GM18951 (cell line): ENCODE measurements at regions not wholly inside any gene's neighbourhood (a gene's known extent, or its start where the extent isn't known, plus 50 kb on each side); places are given as distances from the start of the nearest gene placed in this dataset.

Source experiments
- POLR2A ChIP-seq: IDR thresholded peaks from 4 replicates; pipeline ENCODE4 v1.6.1; 2011; ENCODE audit warnings: mild to moderate bottlenecking; ENCODE audit not compliant: insufficient read length, insufficient read depth; ENCODE audit errors: extremely low read depth
- in situ Hi-C: fragments of 300-500 bp; cut with MboI; formaldehyde crosslinking; loops from one replicate; pipeline ENCODE4 v1.12.0; 2022; ENCODE audit warnings: low sequenced_read_pairs, mixed read lengths, inconsistent platforms; ENCODE audit not compliant: unreplicated experiment

DNA sequence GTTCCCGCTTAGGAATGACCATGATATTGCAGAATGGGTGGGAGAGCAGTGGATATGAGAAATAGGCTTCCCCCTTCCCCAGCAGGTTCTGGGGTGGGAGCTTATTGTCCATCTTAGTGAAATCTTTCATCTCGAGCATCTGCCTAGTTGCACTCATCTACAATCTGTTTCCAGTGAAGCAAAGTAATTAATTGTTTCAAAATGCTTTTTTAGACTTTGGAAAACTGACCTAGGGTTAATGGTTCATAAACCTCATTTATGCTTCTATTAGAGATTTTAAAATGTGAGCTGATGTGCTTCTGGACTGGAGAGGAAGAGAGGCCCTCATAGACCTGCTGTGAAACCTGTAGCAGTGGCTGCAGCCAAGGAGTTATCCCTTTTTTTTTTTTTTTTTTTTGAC lies 247.7 kb upstream of the XYLT1 start:
- in situ Hi-C loops = no loop called here
- no peak for TF ChIP-seq POLR2A

DNA sequence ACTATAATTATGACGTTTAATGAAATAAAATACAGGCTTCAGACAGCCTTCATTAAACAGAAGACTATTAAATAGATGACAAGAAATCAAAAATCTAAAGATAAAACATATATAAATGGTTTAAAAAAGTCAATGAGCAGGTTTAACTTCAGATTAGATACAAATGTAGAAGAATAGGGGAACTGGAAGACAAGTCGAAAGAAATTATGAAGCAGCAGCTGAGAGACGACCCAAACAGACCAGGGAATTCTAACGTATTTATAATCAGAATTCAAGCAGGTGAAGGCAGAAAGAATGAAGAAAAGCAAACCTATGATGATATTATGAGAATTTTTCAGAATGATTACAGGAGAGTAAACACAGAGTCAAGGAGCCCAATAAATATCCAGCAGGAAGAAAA lies 235.1 kb upstream of the XYLT1 start:
- in situ Hi-C loops = no loop called here

DNA sequence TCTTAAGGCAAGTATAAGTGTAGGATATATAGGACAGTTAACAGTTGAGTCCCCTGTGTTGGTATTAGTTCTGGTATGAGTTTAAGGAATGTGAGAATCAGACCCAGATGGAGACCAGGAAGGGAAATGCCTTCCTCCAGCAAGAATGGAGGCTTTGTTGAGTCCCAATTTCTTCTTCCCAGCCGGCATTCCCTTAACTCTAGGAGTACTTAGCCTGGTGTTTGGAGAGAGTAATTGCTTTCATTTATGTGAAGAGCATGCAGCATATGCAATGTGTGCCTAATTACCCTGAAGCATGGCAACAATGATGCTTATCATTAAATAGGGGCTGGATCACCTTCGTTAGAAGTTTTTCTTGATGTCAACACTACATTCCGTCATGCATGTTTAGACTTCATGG lies 225.9 kb upstream of the XYLT1 start:
- in situ Hi-C loops = no loop called here
- TF ChIP-seq POLR2A = no peak

More for the DNA sequence above, 235.1 kb upstream of the XYLT1 start:
- TF ChIP-seq POLR2A = no peak

DNA sequence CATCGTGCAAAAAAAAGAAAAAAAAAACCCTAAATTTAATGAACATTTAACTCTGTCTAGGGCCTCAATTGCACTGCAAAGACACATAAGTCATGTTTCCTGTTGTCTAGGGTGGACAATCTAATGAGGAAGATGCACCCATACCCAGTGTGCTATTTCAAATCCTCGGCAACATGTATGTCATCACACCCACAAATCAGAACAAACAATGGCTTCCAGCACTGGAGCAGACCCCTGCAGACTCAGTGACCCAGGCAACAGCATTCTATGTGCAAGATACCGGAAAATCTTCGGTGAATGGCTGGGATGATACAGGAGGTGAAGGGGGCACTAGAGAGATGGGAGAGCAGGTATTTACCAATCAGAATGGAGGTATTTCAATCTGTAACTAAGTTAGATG lies 221.7 kb upstream of the XYLT1 start:
- TF ChIP-seq POLR2A = no peak

DNA sequence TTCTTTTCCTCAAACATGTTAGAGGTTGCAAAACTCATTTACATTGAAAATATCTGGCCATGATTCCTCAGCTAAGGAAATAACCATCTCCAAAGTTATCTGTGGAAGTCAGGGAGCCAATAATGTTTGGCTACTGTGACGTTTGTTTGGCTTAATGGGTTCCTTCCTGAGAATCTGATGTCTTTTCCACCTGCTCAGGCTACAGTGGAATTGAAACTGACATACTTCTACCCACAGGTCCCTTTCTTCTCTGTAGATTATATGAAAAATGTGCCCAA lies 221.1 kb upstream of the XYLT1 start:
- in situ Hi-C loops = no loop called here
- no peak for TF ChIP-seq POLR2A

More for the DNA sequence above, 221.7 kb upstream of the XYLT1 start:
- in situ Hi-C loops = no loop called here

DNA sequence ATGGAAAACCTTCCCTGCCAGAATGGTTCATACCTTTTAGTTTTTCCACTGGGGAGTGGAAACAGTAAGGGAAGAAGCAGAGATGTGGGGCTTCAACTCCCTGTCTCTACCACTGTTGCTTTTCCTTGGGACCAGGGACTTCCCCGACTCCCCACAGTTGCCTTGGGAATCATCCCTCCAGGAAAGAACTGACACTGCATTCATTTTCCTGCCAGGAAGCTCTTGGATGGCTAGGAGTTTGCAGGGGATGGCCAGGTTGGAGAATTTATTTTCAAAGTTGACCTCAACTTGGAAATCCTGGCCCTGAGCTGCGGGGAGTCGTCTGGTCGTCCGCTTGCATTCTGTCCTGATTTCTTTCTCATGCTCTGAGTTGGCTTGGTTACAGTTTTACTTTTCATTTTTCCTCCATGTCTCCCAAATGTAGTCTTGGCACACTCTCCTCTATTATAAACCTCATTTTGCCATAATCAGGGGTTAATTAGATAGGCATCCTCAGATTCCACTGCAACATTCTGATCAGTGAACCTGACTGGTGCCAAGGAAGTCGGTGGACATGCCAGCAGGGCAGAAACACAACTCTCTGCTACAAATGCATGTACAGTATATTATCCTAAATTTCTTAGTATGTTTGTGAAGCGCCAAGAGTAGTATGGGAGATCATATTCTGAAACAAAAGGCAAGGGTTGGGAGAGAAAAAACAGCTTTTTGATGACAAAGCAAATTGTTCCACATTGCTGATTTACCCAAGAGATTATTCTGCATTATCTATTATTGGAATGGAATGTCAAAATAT lies 220.5 kb upstream of the XYLT1 start:
- TF ChIP-seq POLR2A = no peak
- in situ Hi-C loops = no loop called here

DNA sequence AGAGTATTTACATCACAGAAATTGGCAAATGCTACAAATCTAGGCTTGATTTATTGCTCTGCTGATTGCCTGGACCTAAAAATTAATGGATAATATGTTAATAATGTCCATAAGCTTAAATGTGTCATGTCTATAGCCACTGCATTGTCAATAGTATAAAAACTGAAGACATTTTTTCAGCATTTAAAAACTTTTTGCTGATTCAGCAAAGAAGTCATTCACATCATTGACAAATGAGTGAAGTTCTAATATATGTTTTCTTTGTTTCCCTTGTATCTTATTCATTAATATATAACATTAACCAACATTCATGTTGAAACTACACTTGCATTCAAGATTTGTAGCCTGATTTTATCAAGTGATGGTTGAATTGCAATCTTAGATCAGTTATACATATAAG lies 214.7 kb upstream of the XYLT1 start:
- no peak for TF ChIP-seq POLR2A
- in situ Hi-C loops = no loop called here

DNA sequence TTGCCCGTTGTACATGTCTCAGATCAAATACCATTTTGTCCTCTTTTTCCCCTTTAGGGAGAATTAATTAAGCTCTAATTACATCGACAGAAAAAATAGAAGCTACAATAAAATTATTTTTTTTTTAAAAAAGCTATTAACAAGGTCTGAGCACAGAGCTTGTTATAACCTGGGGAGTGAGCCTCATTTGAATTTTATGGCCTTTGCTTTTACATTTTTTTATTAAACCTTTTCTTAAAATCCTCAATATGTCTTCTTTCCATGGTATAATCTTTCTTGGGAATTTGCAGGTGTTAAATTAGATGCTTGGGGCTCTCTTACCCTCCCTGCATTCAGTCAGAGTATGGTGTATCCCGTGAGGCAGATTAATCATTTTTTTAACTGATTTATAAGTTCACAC lies 212.5 kb upstream of the XYLT1 start:
- in situ Hi-C loops = no loop called here
- TF ChIP-seq POLR2A = no peak

DNA sequence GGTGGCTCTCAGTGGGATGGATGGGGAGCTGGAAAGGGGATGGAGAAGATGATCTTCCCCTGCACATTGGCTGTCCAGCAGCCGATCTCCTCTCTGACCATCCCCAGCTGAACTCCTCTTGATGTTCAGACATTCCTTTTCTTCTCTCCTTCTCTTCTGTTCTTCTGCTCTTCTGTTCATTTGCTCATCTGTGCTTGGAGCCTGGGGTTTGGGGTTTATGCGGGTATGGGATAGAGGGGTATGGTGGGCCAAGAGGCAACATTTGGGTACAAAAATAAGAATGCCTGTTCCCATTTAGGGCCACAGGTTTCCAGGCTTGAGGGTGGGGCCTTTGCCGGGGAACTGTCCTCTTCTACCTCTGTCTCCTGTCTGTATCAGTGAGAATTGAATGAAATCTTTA lies 205.4 kb upstream of the XYLT1 start:
- in situ Hi-C loops = no loop called here
- TF ChIP-seq POLR2A = no peak

DNA sequence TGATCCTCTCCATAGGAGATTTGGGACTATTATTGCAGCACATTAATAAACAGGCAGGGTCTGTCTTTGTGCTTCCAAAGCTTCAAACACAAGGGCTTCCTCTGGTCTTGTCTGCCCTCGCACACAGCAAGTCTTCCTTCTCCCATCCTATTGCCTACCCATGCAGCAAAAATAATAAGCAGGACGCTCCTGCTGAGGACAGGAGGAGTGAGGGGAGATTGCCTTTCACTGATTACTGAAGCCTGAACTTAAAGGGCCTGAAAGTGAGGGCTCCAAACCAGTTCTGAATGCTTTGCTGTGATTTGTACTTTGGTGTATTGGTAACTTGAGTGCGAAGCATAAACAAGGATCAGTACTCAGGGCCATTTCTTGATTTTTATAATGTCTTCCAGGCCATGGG lies 197.6 kb upstream of the XYLT1 start:
- in situ Hi-C loops = no loop called here
- TF ChIP-seq POLR2A = no peak

DNA sequence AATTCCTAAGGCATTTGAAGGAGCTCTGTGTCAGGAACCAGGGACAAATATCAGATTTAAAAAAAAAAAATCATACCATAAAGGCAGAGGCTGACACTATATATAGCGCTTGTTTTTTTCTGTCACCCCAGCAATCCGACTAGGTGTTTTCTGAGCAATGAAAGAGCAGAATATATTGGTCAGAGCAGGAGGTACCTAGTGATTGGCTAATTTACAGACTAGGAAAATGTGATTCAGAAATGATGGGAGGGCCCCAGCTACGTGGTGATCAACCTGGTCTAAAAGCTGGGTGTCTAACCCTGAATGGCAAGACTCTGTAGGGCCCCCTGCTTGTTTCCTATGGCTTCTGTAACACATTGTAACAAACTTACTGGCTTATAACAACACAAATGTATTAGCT lies 195.5 kb upstream of the XYLT1 start:
- in situ Hi-C loops = no loop called here

DNA sequence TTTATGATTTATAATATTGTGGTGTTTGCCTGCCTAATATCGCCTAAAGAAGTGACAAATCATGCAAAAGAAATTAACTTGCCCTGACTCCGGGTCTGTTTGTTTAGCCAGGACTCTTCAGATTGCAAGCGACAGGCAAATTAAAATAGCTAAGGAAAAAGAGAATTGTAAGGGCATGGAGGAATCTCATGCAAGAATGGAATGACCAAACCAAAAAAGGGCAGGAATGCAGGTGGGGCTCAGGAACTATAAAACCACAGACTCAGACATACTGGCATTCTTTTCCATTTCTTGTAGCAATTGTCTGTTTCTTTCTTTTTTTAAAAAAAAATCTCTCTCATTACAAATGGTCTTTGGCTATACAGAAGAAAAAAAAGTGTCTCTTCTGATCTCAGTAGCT lies 188.1 kb upstream of the XYLT1 start:
- in situ Hi-C loops = no loop called here
- no peak for TF ChIP-seq POLR2A

More for the DNA sequence above, 195.5 kb upstream of the XYLT1 start:
- no peak for TF ChIP-seq POLR2A

DNA sequence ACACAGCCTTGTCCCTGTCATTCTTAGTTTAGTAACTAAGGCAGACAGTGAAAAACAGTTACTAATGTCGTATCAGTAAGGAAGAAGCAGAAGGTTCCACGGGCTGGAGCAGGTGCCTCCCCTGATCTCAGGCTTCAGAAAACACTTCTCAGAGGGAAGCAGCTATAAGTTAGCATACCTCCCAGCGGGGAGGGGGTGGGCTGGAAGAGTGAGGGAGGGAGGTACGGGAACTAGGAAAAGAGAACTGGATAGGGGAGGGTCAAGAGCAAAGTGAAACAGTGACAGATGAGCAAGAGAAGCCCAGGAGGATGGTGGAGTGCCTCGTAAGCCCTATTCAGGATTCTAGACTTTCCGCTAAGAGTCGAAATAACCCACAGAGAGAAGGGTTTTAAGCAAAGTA lies 186.3 kb upstream of the XYLT1 start:
- in situ Hi-C loops = no loop called here
- no peak for TF ChIP-seq POLR2A

DNA sequence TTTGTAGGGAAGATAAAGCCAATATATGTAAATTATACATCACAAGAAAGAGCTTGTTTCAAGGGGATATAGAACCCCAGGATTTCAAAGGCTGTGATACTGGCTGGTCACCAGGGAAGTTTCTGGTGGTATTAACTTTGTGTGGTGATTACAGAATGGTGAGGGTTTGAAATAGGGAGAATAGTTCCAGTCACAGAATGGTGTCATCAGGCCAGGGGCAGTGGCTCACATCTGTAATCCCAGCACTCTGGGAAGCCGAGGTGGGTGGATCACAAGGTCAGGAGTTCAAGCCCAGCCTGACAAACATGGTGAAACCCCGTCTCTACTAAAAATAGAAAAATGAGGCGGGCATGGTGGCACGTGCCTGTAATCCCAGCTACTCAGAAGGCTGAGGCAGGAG lies 183.8 kb upstream of the XYLT1 start:
- TF ChIP-seq POLR2A = no peak
- in situ Hi-C loops = no loop called here

DNA sequence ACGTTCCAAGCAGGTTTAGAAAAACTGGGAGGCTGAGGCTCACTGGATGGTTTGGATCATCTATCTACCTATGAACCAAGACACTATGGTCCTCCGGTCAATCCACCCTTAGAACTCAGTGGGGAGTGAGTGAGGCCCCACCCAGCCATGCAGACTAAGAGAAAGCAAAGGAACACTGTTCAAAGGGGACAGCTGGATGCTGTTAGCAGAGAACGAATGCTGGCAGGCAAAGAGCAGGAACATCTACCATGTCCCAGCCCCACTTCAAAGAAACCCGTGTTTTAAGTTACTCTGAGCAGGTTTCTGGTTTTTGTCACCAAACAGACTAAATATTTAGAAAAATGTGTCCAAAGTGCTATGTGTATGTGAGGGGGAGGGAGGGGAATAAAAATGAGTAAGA lies 183.4 kb upstream of the XYLT1 start:
- in situ Hi-C loops = no loop called here
- no peak for TF ChIP-seq POLR2A
